Endothelial cell of umbilical vein (primary cell): ENCODE measurements at regions not wholly inside any gene's neighbourhood (a gene's known extent, or its start where the extent isn't known, plus 50 kb on each side); places are given as distances from the start of the nearest gene placed in this dataset.

ENCODE experiments used
- CTCF ChIP-seq, 2 donors: IDR thresholded peaks; 1 replicate in 1 of 2; 2 replicates in 1 of 2; pipeline ENCODE4 v1.5.1; 2011; ENCODE audit warnings: low read length in 2 of 2, mild to moderate bottlenecking in 2 of 2, moderate library complexity in 2 of 2, control low read depth in 1 of 2, inconsistent platforms in 1 of 2, low read depth in 1 of 2; ENCODE audit not compliant: insufficient read depth in 1 of 2; ENCODE audit errors: extremely low read depth in 1 of 2
- EZH2 ChIP-seq: IDR thresholded peaks from 2 replicates; pipeline ENCODE4 v1.6.1; 2012; ENCODE audit warnings: borderline replicate concordance, low read depth, mild to moderate bottlenecking, moderate library complexity, low read length, inconsistent platforms; ENCODE audit not compliant: severe bottlenecking
- FOS ChIP-seq: IDR thresholded peaks from 2 replicates; pipeline ENCODE4 v1.6.1; 2011; ENCODE audit warnings: mild to moderate bottlenecking, low read length, moderate library complexity, borderline replicate concordance; ENCODE audit not compliant: insufficient read depth
- GATA2 ChIP-seq: IDR thresholded peaks from 2 replicates; pipeline ENCODE4 v1.7.0; 2011; ENCODE audit warnings: low read depth, mild to moderate bottlenecking, moderate library complexity, mixed read lengths, low read length; ENCODE audit not compliant: insufficient read length, insufficient read depth
- JUN ChIP-seq: IDR thresholded peaks from 2 replicates; pipeline ENCODE4 v1.6.1; 2011; ENCODE audit warnings: borderline replicate concordance, low read depth; ENCODE audit not compliant: insufficient read length, insufficient read depth
- MAX ChIP-seq: IDR thresholded peaks from 2 replicates; pipeline ENCODE4 v1.6.1; 2011; ENCODE audit not compliant: insufficient read depth, insufficient read length
- MYC ChIP-seq: IDR thresholded peaks from one replicate; pipeline ENCODE4 v1.6.1; 2011; ENCODE audit warnings: mild to moderate bottlenecking, low read depth, low read length
- POLR2A ChIP-seq: IDR thresholded peaks from 2 replicates; pipeline ENCODE4 v1.6.1; 2012; ENCODE audit warnings: low read depth, mild to moderate bottlenecking, control low read depth, low read length
- POLR2AphosphoS5 ChIP-seq: IDR thresholded peaks from 2 replicates; pipeline ENCODE4 v1.6.1; 2012; ENCODE audit warnings: low read depth, mild to moderate bottlenecking, control low read depth, low read length, moderate library complexity; ENCODE audit not compliant: insufficient read depth

- no peak for TF ChIP-seq POLR2AphosphoS5
- TF ChIP-seq CTCF (IDR thresholded peaks at IDR 0.05; ENCODE audit: extremely low read depth in 1 of 2, insufficient read depth in 1 of 2, low read depth in 1 of 2, low read length in 2 of 2), result no peak
- TF ChIP-seq GATA2, result no peak
- no peak for TF ChIP-seq POLR2A
- TF ChIP-seq EZH2, result no peak
- TF ChIP-seq FOS, result no peak
- no peak for TF ChIP-seq MYC
- no peak for TF ChIP-seq MAX
- no peak for TF ChIP-seq JUN
These were observed 187.4 kb upstream of the SLC8A1 start for GRCh38 chr2:40639320-40639719.
